Right lobe of liver (tissue), 6 donors: ENCODE measurements at regions not wholly inside any gene's neighbourhood (a gene's known extent, or its start where the extent isn't known, plus 50 kb on each side); places are given as distances from the start of the nearest gene placed in this dataset.
"Not testable (repeated sequence)": the region's sequence is repeated elsewhere in the genome, so short reads cannot be mapped to it uniquely, and the experiment has no call there.

Experiments
- ATAC-seq, 4 donors: fragments of 200-7000 bp; cut with Tn5 transposase; one replicate each; pipeline ENCODE4 v1.9.1; 2020; ENCODE audit warnings: mild to moderate bottlenecking in 4 of 4, moderate library complexity in 4 of 4
- DNase-seq, 3 donors: peaks; one replicate each; pipeline ENCODE4 v3.0.0-alpha.2; 2020
- H3K27ac ChIP-seq, 3 donors: fragments of 200-600 bp; one replicate each; pipeline ENCODE4 v1.8.0; 2022
- H3K27me3 ChIP-seq, 2 donors: fragments of 200-600 bp; one replicate each; pipeline ENCODE4 v1.8.0; 2022
- H3K36me3 ChIP-seq, 4 donors: fragments of 200-600 bp; sonication (generic) in 1 of 4; one replicate each; pipeline versions ENCODE4 v1.5.1 to v1.8.0; 2017 to 2022; ENCODE audit warnings: control low read depth in 1 of 4
- H3K4me1 ChIP-seq, 4 donors: fragments of 200-600 bp; sonication (generic) in 1 of 4; one replicate each; pipeline versions ENCODE4 v1.5.1 to v1.8.0; 2017 to 2022; ENCODE audit warnings: control low read depth in 1 of 4
- H3K4me3 ChIP-seq, 3 donors: fragments of 200-600 bp; one replicate each; pipeline ENCODE4 v1.8.0; 2022
- H3K9me3 ChIP-seq, 4 donors: fragments of 200-600 bp; sonication (generic) in 1 of 4; one replicate each; pipeline versions ENCODE4 v1.5.1 to v1.8.0; 2017 to 2022; ENCODE audit warnings: control low read depth in 1 of 4
- CTCF ChIP-seq, 4 donors: fragments of 200-600 bp in 3 of 4; fragments of 450-650 bp in 1 of 4; IDR thresholded peaks; one replicate each; pipeline versions ENCODE4 v1.5.1 to v1.8.0; 2016 to 2022; ENCODE audit warnings: antibody characterized with exemption in 4 of 4, mild to moderate bottlenecking in 2 of 4
- POLR2A ChIP-seq: fragments of 450-650 bp; IDR thresholded peaks from one replicate; pipeline ENCODE4 v1.6.1; 2017; ENCODE audit warnings: antibody characterized with exemption, mild to moderate bottlenecking
- WGBS: methylation state at CpG from one replicate; pipeline ENCODE4 v1.1.6; 2018; ENCODE audit warnings: low coverage, low lambda C conversion rate; ENCODE audit not compliant: insufficient coverage; ENCODE audit errors: missing lambda C conversion rate; 5-methylcytosine and 5-hydroxymethylcytosine counted together
- intact Hi-C, 2 donors: fragments of 100-400 bp; cut with DNase I; formaldehyde crosslinking; loops; one replicate each; pipeline versions ENCODE4 v1.11.2 to v1.14.1; 2022
- donor health status: DM: no; HTN: yes; CAD: no.
- donor health status: DM: no; HTN: no; CAD: no.
- donor health status: DM: no; HTN: no; CAD: no.
- donor health status: DM: no; HTN: yes; CAD: no.
- donor health status: DM: no; HTN: yes; CAD: no.

DNA sequence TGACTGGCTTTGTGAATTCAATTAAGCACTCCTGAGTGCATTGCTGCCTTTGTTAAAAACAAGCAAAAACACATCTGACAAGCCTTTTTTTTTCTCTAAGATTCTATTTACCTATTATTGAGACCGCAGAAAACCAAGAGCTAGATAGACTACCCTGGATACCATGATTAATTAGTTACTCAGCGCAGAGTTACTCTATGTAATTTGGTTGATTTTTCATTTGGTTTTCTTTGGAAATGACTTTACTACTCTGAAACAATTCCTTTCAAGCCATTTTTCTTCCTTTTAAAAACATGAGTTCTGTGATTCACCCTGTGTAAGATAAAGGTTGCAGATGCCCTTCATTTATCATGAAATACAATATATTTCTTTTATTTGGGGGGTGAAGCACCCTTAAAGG, 421.6 kb upstream of the PIK3R1 start:
- Histone ChIP-seq H3K4me3 (peak overlapping the region in 2 of 3 donors; percentile 20 to 51), H3K36me3 (no peaks in the 10 kb centered on the region)
- intact Hi-C loops: no loop called here

GRCh38 chr5:67793418-67793817, 422.1 kb upstream of the PIK3R1 start:
- H3K4me3 ChIP-seq: peak overlapping the region in 2 of 3 donors; percentile 20 to 51
- no peak for DNase-seq
- peak; percentile 36 to 65 (median 57) for ATAC-seq
- TF ChIP-seq POLR2A (no peak), CTCF (IDR thresholded peaks at IDR 0.05) (peak in 1 of 4 donors; percentile 8)
- peaks cover 0 to 39% (median 11%) of the 10 kb centered on the region in 4 donors for H3K4me1 ChIP-seq
- H3K9me3 ChIP-seq: no peaks in the 10 kb centered on the region
- H3K36me3 ChIP-seq: no peaks in the 10 kb centered on the region
- no peaks in the 10 kb centered on the region for H3K27me3 ChIP-seq
- WGBS: 27% methylated on average over 1 of the region's 1 CpG
- intact Hi-C loops: no loop called here
- H3K27ac ChIP-seq: peak overlapping the region; percentile 6 to 87 (median 71)

More for the DNA sequence above, 421.6 kb upstream of the PIK3R1 start:
- ATAC-seq (no peak), DNase-seq (no peak)
- no peak for TF ChIP-seq CTCF (IDR thresholded peaks at IDR 0.05)
- TF ChIP-seq POLR2A: no peak
- no peaks in the 10 kb centered on the region for H3K9me3 ChIP-seq
- 34% methylated on average over 2 of the region's 2 CpGs for WGBS
- peaks cover 0 to 39% (median 11%) of the 10 kb centered on the region in 4 donors for H3K4me1 ChIP-seq
- peak overlapping the region; percentile 6 to 87 (median 71) for H3K27ac ChIP-seq
- H3K27me3 ChIP-seq: no peaks in the 10 kb centered on the region

DNA sequence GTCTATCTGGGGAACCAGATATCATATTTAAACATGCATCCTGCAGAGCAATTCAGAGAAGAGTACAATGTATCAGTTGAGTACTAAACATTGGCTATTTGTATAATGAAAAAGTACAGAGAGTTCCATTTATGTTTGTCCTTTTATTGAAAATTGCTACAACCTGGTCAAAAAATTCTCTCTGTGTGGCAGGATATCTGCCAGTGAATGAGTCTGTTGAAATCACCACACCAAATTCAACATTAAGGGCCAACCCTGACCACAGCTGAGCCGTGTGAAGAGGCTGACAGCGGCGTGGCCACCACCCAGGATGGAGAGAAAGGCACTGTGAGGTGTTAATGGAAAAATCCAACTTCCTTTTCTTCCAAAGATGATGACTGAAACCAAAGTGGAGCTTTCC, 422.7 kb upstream of the PIK3R1 start:
- no peaks in the 10 kb centered on the region for H3K27me3 ChIP-seq
- peak; percentile 81 for TF ChIP-seq POLR2A
- TF ChIP-seq CTCF (IDR thresholded peaks at IDR 0.05): no peak
- H3K36me3 ChIP-seq: no peaks in the 10 kb centered on the region
- peak overlapping the region in 2 of 3 donors; percentile 71 to 87 for H3K27ac ChIP-seq
- WGBS: 45% methylated on average over 3 of the region's 3 CpGs
- peak; percentile 71 to 90 (median 85) for DNase-seq
- no peaks in the 10 kb centered on the region for H3K9me3 ChIP-seq
- intact Hi-C loops: no loop called here
- peak; percentile 84 to 91 (median 88) for ATAC-seq
- peak overlapping the region in 2 of 3 donors; percentile 20 to 51 for H3K4me3 ChIP-seq
- H3K4me1 ChIP-seq: peaks cover 0 to 39% (median 11%) of the 10 kb centered on the region in 4 donors

DNA sequence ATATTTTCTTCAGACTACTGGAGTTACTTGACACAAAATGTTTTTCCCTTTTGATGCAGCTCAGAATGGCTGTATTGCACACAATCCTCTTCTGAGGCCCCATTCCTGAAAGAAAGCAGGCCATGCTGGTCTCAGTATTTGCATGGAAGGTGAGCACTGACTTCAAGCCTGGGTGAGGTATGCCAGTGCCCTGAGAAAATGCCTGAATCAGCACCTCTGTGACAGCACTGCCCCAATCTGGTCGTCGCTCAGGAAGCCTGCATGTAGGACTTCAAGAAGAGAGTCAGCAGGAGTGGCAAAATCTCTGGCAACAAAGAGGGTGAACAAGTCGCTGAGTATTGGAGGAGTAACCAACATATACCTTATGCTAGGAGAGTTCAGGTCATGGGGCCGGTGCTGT, 425.2 kb upstream of the PIK3R1 start:
- H3K27me3 ChIP-seq: no peaks in the 10 kb centered on the region
- DNase-seq (no peak), ATAC-seq (no peak)
- no peak overlapping the region for H3K27ac ChIP-seq
- intact Hi-C loops: no loop called here
- 71% methylated on average over 4 of the region's 4 CpGs for WGBS
- H3K4me3 ChIP-seq: no peak overlapping the region
- TF ChIP-seq CTCF (IDR thresholded peaks at IDR 0.05) (no peak), POLR2A (no peak)
- H3K36me3 ChIP-seq: no peaks in the 10 kb centered on the region
- peaks cover 0 to 25% (median 6%) of the 10 kb centered on the region in 4 donors for H3K4me1 ChIP-seq
- no peaks in the 10 kb centered on the region for H3K9me3 ChIP-seq

DNA sequence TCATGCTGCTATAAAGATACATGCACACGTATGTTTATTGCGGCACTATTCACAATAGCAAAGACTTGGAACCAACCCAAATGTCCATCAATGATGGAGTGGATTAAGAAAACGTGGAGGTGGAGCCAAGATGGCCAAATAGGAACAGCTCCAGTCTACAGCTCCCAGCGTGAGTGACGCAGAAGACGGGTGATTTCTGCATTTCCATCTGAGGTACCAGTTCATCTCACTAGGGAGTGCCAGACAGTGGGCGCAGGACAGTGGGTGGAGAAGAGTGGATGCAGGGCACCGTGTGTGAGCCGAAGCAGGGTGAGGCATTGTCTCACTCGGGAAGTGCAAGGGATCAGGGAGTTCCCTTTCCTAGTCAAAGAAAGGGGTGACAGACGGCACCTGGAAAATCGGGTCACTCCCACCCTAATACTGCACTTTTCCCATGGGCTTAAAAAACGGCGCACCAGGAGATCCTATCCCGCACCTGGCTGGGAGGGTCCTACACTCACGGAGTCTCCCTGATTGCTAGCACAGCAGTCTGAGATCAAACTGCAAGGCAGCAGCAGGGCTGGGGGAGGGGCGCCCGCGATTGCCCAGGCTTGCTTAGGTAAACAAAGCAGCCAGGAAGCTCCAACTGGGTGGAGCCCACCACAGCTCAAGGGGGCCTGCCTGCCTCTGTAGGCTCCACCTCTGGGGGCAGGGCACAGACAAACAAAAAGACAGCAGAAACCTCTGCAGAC, 435.5 kb upstream of the PIK3R1 start:
- H3K9me3 ChIP-seq, intact Hi-C loops, H3K36me3 ChIP-seq, ATAC-seq, H3K27me3 ChIP-seq, DNase-seq, H3K4me3 ChIP-seq, H3K4me1 ChIP-seq, H3K27ac ChIP-seq: not testable (repeated sequence)
- 88% methylated on average over 15 of the region's 19 CpGs for whole genome bisulfite sequencing
